GM19438 (cell line): ENCODE measurements at regions not wholly inside any gene's neighbourhood (a gene's known extent, or its start where the extent isn't known, plus 50 kb on each side); places are given as distances from the start of the nearest gene placed in this dataset.

Experiments used
- ATAC-seq: cut with Tn5 transposase; IDR thresholded peaks from one replicate; pipeline ENCODE4 v1.9.1; 2021; ENCODE audit warnings: low read depth; ENCODE audit not compliant: unreplicated experiment

GRCh38 chr17:72360386-72360940 is 239.6 kb downstream of the SOX9 start:
- ATAC-seq = no peak

- no peak for ATAC-seq
Observed at GRCh38 chr17:72361892-72362291, 241.1 kb downstream of the SOX9 start.

GRCh38 chr17:72362376-72363088 is 241.7 kb downstream of the SOX9 start:
- ATAC-seq = no peak

GRCh38 chr17:72363089-72363610 is 242.3 kb downstream of the SOX9 start:
- no peak for ATAC-seq

GRCh38 chr17:72365857-72366414 is 245.1 kb downstream of the SOX9 start:
- no peak for ATAC-seq

GRCh38 chr17:72366626-72367025 is 245.8 kb downstream of the SOX9 start:
- no peak for ATAC-seq

GRCh38 chr17:72368191-72368590 is 247.4 kb downstream of the SOX9 start:
- ATAC-seq = no peak

GRCh38 chr17:72369366-72369765 is 248.5 kb downstream of the SOX9 start:
- ATAC-seq = no peak

- ATAC-seq = no peak
Observed at GRCh38 chr17:72370819-72371218, 250.0 kb downstream of the SOX9 start.

GRCh38 chr17:72372185-72372584 is 251.4 kb downstream of the SOX9 start:
- ATAC-seq = no peak

GRCh38 chr17:72373910-72374741 is 253.3 kb downstream of the SOX9 start:
- ATAC-seq = no peak

- ATAC-seq = no peak
Observed at GRCh38 chr17:72376526-72377345, 255.9 kb downstream of the SOX9 start.

GRCh38 chr17:72378414-72379390 is 257.9 kb downstream of the SOX9 start:
- no peak for ATAC-seq

GRCh38 chr17:72379516-72379915 is 258.7 kb downstream of the SOX9 start:
- no peak for ATAC-seq

GRCh38 chr17:72380120-72380519 is 259.3 kb downstream of the SOX9 start:
- no peak for ATAC-seq

- ATAC-seq = no peak
Observed at GRCh38 chr17:72380737-72381136, 259.9 kb downstream of the SOX9 start.

- ATAC-seq = no peak
Observed at GRCh38 chr17:72381597-72382397, 261.0 kb downstream of the SOX9 start.

GRCh38 chr17:72382971-72383722 is 262.3 kb downstream of the SOX9 start:
- no peak for ATAC-seq
